ENCODE measurements at regions not wholly inside any gene's neighbourhood (a gene's known extent, or its start where the extent isn't known, plus 50 kb on each side); places are given as distances from the start of the nearest gene placed in this dataset.
"Not testable (repeated sequence)": the region's sequence is repeated elsewhere in the genome, so short reads cannot be mapped to it uniquely, and the experiment has no call there.

GRCh38 chr14:23751616-23752015 is 115.5 kb downstream of the DHRS2 start:
- no peak for DNase-seq

- no peak for DNase-seq
Observed at GRCh38 chr14:23763394-23763793, 127.2 kb downstream of the DHRS2 start.

- no peak for DNase-seq
Observed at GRCh38 chr14:23766737-23767401, 130.7 kb downstream of the DHRS2 start.

GRCh38 chr14:23769221-23769728 is 133.1 kb downstream of the DHRS2 start:
- DNase-seq = not testable (repeated sequence)

- no peak for DNase-seq
Observed at GRCh38 chr14:23773981-23774380, 137.8 kb downstream of the DHRS2 start.

GRCh38 chr14:23776296-23776695 is 140.1 kb downstream of the DHRS2 start:
- no peak for DNase-seq

GRCh38 chr14:23785208-23785607 is 149.0 kb downstream of the DHRS2 start:
- peak; percentile 8 for DNase-seq

- DNase-seq = no peak
Observed at GRCh38 chr14:23787436-23787835, 151.3 kb downstream of the DHRS2 start.

- DNase-seq = no peak
Observed at GRCh38 chr14:23789696-23790095, 153.5 kb downstream of the DHRS2 start.

- no peak for DNase-seq
Observed at GRCh38 chr14:23793532-23793931, 157.4 kb downstream of the DHRS2 start.

GRCh38 chr14:23800811-23801210 is 152.8 kb upstream of the DHRS4 start:
- DNase-seq = no peak

GRCh38 chr14:23801766-23802165 is 151.8 kb upstream of the DHRS4 start:
- DNase-seq = no peak

GRCh38 chr14:23804817-23805216 is 148.8 kb upstream of the DHRS4 start:
- DNase-seq = no peak

- no peak for DNase-seq
Observed at GRCh38 chr14:23805761-23806160, 147.8 kb upstream of the DHRS4 start.

- no peak for DNase-seq
Observed at GRCh38 chr14:23814527-23815256, 138.9 kb upstream of the DHRS4 start.

GRCh38 chr14:23816371-23816770 is 137.2 kb upstream of the DHRS4 start:
- DNase-seq = no peak

GRCh38 chr14:23817164-23817767 is 136.3 kb upstream of the DHRS4 start:
- no peak for DNase-seq

GRCh38 chr14:23827100-23827892 is 126.3 kb upstream of the DHRS4 start:
- no peak for DNase-seq

GRCh38 chr14:23828001-23828400 is 125.6 kb upstream of the DHRS4 start:
- DNase-seq = no peak

- no peak for DNase-seq
Observed at GRCh38 chr14:23828616-23829015, 125.0 kb upstream of the DHRS4 start.

GRCh38 chr14:23829736-23830471 is 123.7 kb upstream of the DHRS4 start:
- DNase-seq = no peak

GRCh38 chr14:23831596-23831995 is 122.0 kb upstream of the DHRS4 start:
- DNase-seq = no peak

Data from skin of body (tissue), 1 donor.